Activated naive CD4-positive, alpha-beta T cell treated with Interleukin-2 at 50 U/mL for 16 hours (primary cell): ENCODE measurements at regions not wholly inside any gene's neighbourhood (a gene's known extent, or its start where the extent isn't known, plus 50 kb on each side); places are given as distances from the start of the nearest gene placed in this dataset.
"Not testable (repeated sequence)": the region's sequence is repeated elsewhere in the genome, so short reads cannot be mapped to it uniquely, and the experiment has no call there.

Experiments used
- DNase-seq: peaks from one replicate; pipeline ENCODE4 v3.0.0-alpha.2; 2020

GRCh38 chr6:3963426-3963825 is 114.3 kb downstream of the FAM50B start:
- no peak for DNase-seq

DNA sequence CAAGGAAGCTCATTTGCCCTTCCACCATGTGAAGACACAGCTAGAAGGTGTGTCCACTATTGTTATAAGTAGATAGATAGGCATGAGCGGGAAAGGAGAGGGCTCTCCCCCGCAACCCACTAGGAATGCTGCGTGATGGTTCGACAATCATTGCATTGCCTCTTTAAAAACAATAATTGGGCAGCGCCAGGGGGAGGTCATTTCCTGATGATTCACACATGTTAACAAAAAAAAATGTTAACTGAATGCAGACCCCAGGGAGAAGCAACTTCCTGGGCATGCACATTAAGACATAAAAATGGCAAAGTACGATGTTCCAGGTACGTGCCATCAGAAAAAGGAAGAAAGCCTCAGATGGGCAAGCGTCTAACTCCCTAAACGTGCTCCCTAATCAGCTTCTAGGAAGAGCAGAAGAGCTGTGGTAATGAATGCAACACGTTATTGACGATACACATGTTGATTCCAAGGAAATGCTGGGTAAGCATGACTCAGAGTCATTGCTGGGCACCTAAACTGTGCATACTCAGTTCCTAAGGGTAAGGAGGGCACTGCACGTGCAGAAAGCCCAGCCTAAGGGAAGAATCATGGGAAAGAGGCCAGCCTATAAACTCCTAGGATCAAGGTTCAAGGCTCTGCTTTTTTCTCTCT is 113.7 kb downstream of the FAM217A start:
- DNase-seq = no peak

GRCh38 chr6:3966426-3966825 is 112.5 kb downstream of the FAM217A start:
- no peak for DNase-seq

- DNase-seq = no peak
These were observed 108.8 kb downstream of the FAM217A start for GRCh38 chr6:3970097-3970496.

DNA sequence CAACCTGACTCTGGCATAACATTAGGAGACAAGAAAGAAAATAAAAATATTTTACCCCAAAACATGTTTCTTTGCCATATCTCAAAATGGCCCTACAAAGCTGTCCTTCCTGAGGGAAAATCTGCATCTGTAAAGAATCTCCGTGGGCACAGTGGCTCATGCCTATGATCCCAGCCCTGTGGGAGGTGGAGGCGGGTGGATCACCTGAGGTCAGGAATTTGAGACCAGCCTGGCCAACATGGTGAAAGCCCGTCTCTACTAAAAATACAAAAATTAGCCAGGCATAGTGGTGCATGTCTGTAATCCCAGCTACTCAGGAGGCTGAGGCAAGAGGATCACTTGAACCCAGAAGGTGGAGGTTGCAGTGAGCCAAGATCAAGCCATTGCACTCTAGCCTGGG is 105.8 kb downstream of the FAM217A start:
- not testable (repeated sequence) for DNase-seq

GRCh38 chr6:3977875-3978711 is 100.8 kb downstream of the FAM217A start:
- peak; percentile 48 for DNase-seq

GRCh38 chr6:3978966-3979365 is 100.0 kb downstream of the FAM217A start:
- not testable (repeated sequence) for DNase-seq

DNA sequence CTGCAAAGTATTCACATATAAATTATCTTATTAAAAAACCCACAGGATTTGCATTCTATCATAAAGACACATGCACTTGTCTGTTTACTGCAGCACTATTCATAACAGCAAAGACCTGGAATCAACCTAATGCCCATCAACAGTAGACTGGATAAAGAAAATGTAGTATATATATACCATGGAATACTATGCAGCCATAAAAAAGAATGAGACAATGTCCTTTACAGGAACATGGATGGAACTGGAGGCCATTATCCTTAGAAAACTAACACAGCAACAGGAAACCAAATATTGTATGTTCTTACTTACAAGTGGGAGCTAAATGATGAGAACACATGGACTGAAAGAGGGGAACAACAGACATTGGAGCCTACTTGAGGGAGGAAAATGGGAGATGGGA is 97.0 kb downstream of the FAM217A start:
- DNase-seq = no peak

DNA sequence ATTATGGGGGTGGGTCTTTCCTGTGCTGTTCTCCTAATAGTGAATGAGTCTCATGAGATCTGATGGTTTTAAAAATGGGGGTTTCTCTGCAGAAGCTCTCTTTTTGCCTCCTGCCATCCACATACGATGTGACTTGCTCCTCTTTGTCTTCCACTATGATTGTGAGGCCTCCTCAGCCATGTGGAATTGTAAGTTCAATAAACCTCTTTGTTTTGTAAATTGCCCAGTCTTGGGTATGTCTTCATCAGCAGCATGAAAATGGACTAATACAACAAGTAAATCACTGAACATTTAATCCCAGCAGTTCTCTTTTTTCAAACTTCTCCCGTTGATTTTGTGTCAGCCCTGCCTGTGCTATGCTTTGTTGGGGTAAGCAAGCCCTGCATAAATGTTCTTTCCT is 95.2 kb downstream of the FAM217A start:
- no peak for DNase-seq

DNA sequence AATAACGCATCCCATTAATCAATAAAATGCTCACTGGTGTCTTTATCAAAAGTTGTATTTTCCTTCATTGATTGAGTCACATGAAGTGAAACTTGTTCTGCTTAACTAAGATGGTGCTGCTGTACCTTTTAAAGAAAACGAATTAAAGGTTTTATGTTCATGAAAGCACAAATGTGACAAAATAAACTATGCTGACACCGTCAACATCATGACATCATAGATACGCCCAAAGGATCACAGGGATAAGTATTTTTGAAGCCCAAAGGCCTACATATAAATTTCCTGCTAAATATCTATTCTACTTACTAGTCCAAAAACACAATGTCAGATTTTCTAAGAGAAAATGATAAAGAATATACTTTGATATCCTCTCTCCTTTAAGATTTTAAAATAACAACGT is 94.4 kb downstream of the FAM217A start:
- no peak for DNase-seq

GRCh38 chr6:3986241-3986640 is 92.7 kb downstream of the FAM217A start:
- DNase-seq = no peak

DNA sequence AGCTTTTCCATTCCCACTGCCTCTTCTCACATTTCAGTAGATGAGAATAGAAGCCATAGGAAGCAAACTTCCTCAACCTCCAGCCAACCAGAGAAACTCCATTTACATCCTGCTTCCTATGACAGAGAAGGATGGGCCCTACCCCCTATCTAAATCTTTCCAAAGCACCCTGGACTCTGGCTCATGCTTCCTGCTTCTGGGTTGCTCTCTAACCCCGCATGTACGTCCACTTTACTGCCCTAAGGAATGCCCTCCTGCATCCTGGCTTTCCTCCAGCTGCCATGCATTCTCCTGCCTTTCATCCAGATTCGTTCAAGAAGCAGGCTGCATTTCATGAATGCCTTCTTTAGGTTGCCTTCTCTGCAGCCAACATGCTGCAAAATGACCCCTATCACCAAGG is 91.9 kb downstream of the FAM217A start:
- DNase-seq = no peak

GRCh38 chr6:3987576-3987975 is 91.4 kb downstream of the FAM217A start:
- no peak for DNase-seq

- peak; percentile 78 for DNase-seq
These were observed 88.0 kb downstream of the FAM217A start for GRCh38 chr6:3990692-3991491.

- no peak for DNase-seq
These were observed 87.0 kb downstream of the FAM217A start for GRCh38 chr6:3991941-3992340.

- DNase-seq = no peak
These were observed 82.6 kb downstream of the FAM217A start for GRCh38 chr6:3996349-3996748.

DNA sequence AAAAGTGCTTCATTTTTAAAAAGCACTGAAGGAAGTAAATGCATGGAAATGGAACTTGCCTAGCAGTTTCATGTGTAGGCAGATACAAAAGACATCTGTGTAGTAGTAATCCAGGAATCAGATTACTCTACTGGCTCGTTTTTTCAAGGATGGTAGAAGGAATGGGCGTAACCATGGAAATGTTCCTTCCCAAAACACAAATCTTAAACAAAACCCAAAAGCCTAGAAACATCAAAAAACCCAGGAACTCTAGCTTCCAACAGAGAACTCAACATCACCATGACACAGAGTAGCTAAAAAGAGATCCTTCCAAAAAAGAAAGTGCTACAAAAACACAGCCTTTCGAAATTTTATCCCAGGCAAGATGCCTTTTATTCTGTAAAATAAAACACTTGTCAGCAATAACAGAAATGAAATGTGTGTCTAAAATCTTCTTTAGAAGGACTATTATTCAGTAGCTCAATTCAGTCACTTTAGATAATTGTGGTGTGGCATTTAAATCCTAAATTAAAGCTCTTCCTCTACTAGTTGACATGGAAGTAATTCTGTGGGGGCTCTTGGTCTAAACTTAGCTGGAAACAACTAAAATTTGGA is 81.7 kb downstream of the FAM217A start:
- no peak for DNase-seq

DNA sequence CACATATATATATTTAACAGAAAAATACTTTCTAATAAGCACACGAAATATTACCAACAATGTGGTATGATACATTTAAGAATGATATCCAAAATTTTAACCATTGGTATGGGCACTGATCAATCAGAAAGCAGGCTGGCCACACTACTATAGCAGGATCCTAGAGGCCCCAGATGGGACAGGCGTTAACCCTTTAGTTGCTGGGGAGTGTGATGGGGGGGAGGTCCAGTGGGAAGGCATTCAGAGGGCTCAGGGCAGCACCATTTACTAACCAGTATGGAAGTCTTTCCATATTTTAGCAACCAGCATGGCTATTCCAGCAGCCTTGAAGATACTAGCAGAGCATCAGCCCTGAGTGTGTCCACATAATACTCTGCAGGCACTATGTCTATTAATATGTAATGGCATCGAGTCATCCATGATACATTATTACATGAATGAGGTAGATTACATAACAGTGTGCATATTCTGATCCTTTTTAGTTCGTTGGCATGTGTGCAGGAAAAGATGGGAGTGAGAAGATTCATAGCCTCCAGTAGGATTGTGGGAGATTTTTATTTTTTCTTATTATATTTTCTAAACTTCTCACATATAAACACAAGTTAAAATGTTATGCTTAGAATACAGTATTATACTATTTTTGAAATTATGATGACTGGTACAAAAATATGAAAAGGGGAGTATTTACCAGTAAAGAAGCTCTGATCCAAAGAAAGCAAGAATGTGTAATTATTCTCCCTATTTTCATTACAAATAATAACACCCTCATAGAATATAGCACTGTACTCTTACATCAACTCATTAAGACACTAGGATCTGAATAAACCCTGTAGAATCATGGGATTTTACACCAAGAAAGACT is 78.9 kb downstream of the FAM217A start:
- no peak for DNase-seq

DNA sequence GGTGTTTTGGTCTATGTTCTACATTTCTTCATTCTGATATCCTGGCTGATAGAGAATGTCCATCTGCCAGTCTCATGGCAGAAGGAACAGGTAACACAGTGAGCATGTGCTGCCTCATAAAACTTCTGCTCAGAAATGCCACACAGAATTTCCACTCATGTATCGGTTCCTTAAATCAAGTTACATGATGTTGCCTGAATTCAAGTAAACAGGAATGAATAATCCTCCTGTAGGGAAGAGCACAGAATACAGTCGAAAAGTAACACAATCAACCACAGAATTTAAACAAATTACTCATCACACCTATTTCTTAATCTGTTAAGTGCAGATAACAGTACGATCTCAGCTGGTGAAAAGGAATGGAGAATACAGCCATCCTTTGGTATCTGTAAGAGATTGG is 74.7 kb downstream of the FAM217A start:
- no peak for DNase-seq

- no peak for DNase-seq
These were observed 70.5 kb downstream of the FAM217A start for GRCh38 chr6:4008324-4009047.

- no peak for DNase-seq
These were observed 69.5 kb downstream of the FAM217A start for GRCh38 chr6:4009486-4009885.

GRCh38 chr6:4010048-4010447 is 68.9 kb downstream of the FAM217A start:
- no peak for DNase-seq
